ENCODE measurements at regions not wholly inside any gene's neighbourhood (a gene's known extent, or its start where the extent isn't known, plus 50 kb on each side); places are given as distances from the start of the nearest gene placed in this dataset.

DNA sequence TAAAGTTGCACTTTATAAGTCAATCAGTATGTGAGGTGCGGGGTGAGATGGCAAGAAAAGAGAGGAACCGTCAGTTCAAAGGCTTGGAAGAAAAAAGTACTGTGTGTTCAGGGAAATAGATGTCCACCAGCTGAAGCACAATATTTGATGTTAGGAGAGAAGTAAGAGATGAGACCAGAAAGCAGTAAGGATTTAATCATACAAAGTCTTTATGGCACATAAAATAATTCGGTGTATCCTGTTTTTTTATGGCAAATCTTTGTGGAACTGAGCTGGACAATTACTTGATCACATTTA, 197.2 kb downstream of the FAXC start:
- WGBS (ENCODE audit: low lambda C conversion rate) = 1% methylated on average over 3 of the region's 3 CpGs

DNA sequence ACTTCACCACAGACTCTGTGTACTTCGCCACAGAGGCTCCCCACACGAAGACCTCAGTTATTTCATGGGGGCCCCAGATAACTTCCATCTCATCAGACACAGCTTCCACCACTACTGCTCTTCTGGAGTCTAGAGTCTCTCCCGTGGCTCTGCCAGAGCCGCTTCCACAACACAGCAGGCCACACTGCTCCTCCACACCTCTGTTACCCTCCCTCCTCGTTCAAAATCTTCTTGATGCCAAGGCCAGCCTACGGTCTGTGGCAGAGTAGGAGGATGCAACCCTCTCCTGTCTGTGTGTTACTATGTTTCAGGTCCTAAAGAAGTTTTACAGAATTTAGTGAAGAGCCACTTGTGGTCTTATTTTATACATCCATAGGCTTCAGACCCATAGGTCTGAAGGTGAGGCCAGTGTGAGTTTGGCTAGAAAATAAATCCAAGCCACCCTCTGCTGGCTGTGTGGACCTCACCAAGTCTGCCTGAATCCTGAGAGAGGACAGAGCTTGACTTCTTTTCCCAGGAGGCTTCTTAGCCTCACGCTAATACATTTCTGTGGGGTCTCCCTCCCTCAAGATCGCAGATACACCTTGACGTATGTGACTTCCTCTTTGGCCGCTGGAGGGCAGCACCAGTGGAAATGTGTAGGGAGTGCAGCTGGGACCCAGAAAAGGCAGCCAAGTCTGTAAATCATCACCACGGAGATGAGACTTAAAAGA, 197.7 kb downstream of the FAXC start:
- in situ Hi-C loops (cut with HindIII; ENCODE audit: extremely low pct_ligation_motif_present, low pct_unique_long_range_greater_than_20kb) (loop anchor here (5.0 kb wide), 1 partner anchor 91 kb away; no protein-coding TSS in a partner anchor), intact Hi-C loops (cut with micrococcal nuclease; ENCODE audit: unreplicated experiment) (loop anchor here (2.0 kb wide), 1 partner anchor 91 kb away; no protein-coding TSS in a partner anchor)
- peak; percentile 98 for ATAC-seq
- H3K9ac ChIP-seq (ENCODE audit: insufficient read depth, low read depth, low read length) = no peak overlapping the region
- FAIRE-seq = peak; percentile 70
- WGBS (ENCODE audit: low lambda C conversion rate) = 9% methylated on average over 11 of the region's 11 CpGs
- no peaks in the 10 kb centered on the region for H3K27me3 ChIP-seq (ENCODE audit: control insufficient read depth in 1 of 2, insufficient read depth in 2 of 2, low read length in 2 of 2)
- no TSS peak for BruUV-seq (replicated peaks)
- no peaks in the 10 kb centered on the region for H3K79me2 ChIP-seq (ENCODE audit: insufficient read depth, low read length)
- H3K36me3 ChIP-seq (replicated peaks in 1 of 2; ENCODE audit: control insufficient read depth in 1 of 2, insufficient read depth in 2 of 2, low read length in 2 of 2) = no peaks in the 10 kb centered on the region
- H3K9me3 ChIP-seq (ENCODE audit: low read length) = no peaks in the 10 kb centered on the region
- H3K4me2 ChIP-seq (ENCODE audit: low read depth, low read length) = no peak overlapping the region
- H3K4me3 ChIP-seq (replicated peaks in 1 of 3; ENCODE audit: insufficient read depth in 1 of 3, low read depth in 2 of 3, low read length in 3 of 3) = no peak overlapping the region
- H4K20me1 ChIP-seq (ENCODE audit: insufficient read depth, low read length) = no peaks in the 10 kb centered on the region
- ChIA-PET POLR2A (no interaction called here), CTCF (ENCODE audit: low intra/inter-chr PET ratio, low total read pairs) (no interaction called here)
- H3K4me1 ChIP-seq (ENCODE audit: insufficient read depth, low read length) = no peaks in the 10 kb centered on the region
- H2AFZ ChIP-seq (ENCODE audit: low read length) = no peak overlapping the region
- peak; percentile 23 for DNase-seq (ENCODE audit: low spot score)
- H3K27ac ChIP-seq (ENCODE audit: extremely low read length, insufficient read depth, low read length) = no peak overlapping the region
- TF ChIP-seq, protein P1, sequence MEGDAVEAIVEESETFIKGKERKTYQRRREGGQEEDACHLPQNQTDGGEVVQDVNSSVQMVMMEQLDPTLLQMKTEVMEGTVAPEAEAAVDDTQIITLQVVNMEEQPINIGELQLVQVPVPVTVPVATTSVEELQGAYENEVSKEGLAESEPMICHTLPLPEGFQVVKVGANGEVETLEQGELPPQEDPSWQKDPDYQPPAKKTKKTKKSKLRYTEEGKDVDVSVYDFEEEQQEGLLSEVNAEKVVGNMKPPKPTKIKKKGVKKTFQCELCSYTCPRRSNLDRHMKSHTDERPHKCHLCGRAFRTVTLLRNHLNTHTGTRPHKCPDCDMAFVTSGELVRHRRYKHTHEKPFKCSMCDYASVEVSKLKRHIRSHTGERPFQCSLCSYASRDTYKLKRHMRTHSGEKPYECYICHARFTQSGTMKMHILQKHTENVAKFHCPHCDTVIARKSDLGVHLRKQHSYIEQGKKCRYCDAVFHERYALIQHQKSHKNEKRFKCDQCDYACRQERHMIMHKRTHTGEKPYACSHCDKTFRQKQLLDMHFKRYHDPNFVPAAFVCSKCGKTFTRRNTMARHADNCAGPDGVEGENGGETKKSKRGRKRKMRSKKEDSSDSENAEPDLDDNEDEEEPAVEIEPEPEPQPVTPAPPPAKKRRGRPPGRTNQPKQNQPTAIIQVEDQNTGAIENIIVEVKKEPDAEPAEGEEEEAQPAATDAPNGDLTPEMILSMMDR (CRISPR knock-in tag; IDR thresholded peaks at IDR 0.05) = peak; percentile 73
- no peak for TF ChIP-seq ELF3 (CRISPR knock-in tag; IDR thresholded peaks at IDR 0.05)
- no peak for TF ChIP-seq GABPA (IDR thresholded peaks at IDR 0.05; ENCODE audit: low read depth, low read length)
- TF ChIP-seq GABPA (CRISPR knock-in tag; IDR thresholded peaks at IDR 0.05; ENCODE audit: low read depth) = no peak
- TF ChIP-seq STAG1 (CRISPR knock-in tag; IDR thresholded peaks at IDR 0.05) = peak; percentile 24; the same call in 1 of the 2 replicates
- peak; percentile 62 for TF ChIP-seq XRCC5 (optimal IDR thresholded peaks at IDR 0.05; ENCODE audit: low read length)

More for the DNA sequence above, 197.2 kb downstream of the FAXC start:
- ATAC-seq (no peak), FAIRE-seq (no peak), DNase-seq (ENCODE audit: low spot score) (no peak)
- intact Hi-C loops (cut with micrococcal nuclease; ENCODE audit: unreplicated experiment) = loop anchor here (2.0 kb wide), 1 partner anchor 91 kb away; no protein-coding TSS in a partner anchor
- ChIA-PET POLR2A (no interaction called here), CTCF (ENCODE audit: low intra/inter-chr PET ratio, low total read pairs) (no interaction called here)
- Histone ChIP-seq H3K36me3 (replicated peaks in 1 of 2; ENCODE audit: control insufficient read depth in 1 of 2, insufficient read depth in 2 of 2, low read length in 2 of 2) (no peaks in the 10 kb centered on the region), H3K9me3 (ENCODE audit: low read length) (no peaks in the 10 kb centered on the region), H3K27me3 (ENCODE audit: control insufficient read depth in 1 of 2, insufficient read depth in 2 of 2, low read length in 2 of 2) (no peaks in the 10 kb centered on the region), H3K79me2 (ENCODE audit: insufficient read depth, low read length) (no peaks in the 10 kb centered on the region), H3K4me3 (replicated peaks in 1 of 3; ENCODE audit: insufficient read depth in 1 of 3, low read depth in 2 of 3, low read length in 3 of 3) (no peak overlapping the region), H3K4me2 (ENCODE audit: low read depth, low read length) (no peak overlapping the region), H3K27ac (ENCODE audit: extremely low read length, insufficient read depth, low read length) (no peak overlapping the region), H3K4me1 (ENCODE audit: insufficient read depth, low read length) (no peaks in the 10 kb centered on the region), H3K9ac (ENCODE audit: insufficient read depth, low read depth, low read length) (no peak overlapping the region), H4K20me1 (ENCODE audit: insufficient read depth, low read length) (no peaks in the 10 kb centered on the region), H2AFZ (ENCODE audit: low read length) (no peak overlapping the region)
- TF ChIP-seq ZNF256 (CRISPR knock-in tag; conservative IDR thresholded peaks at IDR 0.05) (no peak), ZNF605 (CRISPR knock-in tag; IDR thresholded peaks at IDR 0.05) (no peak), FOXP1 (IDR thresholded peaks at IDR 0.05) (no peak), FOXP1 (CRISPR knock-in tag; IDR thresholded peaks at IDR 0.05) (no peak)
- TF ChIP-seq, protein P2, sequence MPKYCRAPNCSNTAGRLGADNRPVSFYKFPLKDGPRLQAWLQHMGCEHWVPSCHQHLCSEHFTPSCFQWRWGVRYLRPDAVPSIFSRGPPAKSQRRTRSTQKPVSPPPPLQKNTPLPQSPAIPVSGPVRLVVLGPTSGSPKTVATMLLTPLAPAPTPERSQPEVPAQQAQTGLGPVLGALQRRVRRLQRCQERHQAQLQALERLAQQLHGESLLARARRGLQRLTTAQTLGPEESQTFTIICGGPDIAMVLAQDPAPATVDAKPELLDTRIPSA (CRISPR knock-in tag; IDR thresholded peaks at IDR 0.05; ENCODE audit: borderline replicate concordance) = no peak
- TF ChIP-seq, protein P3, sequence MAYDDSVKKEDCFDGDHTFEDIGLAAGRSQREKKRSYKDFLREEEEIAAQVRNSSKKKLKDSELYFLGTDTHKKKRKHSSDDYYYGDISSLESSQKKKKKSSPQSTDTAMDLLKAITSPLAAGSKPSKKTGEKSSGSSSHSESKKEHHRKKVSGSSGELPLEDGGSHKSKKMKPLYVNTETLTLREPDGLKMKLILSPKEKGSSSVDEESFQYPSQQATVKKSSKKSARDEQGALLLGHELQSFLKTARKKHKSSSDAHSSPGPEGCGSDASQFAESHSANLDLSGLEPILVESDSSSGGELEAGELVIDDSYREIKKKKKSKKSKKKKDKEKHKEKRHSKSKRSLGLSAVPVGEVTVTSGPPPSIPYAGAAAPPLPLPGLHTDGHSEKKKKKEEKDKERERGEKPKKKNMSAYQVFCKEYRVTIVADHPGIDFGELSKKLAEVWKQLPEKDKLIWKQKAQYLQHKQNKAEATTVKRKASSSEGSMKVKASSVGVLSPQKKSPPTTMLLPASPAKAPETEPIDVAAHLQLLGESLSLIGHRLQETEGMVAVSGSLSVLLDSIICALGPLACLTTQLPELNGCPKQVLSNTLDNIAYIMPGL (CRISPR knock-in tag; IDR thresholded peaks at IDR 0.05; ENCODE audit: borderline replicate concordance in 1 of 2, low read depth in 1 of 2) = no peak
- no TSS peak for BruUV-seq (replicated peaks)
- in situ Hi-C loops (cut with HindIII; ENCODE audit: extremely low pct_ligation_motif_present, low pct_unique_long_range_greater_than_20kb) = loop anchor here (5.0 kb wide), 1 partner anchor 90 kb away; no protein-coding TSS in a partner anchor
